Heart right ventricle (tissue), 16 donors: ENCODE measurements at regions not wholly inside any gene's neighbourhood (a gene's known extent, or its start where the extent isn't known, plus 50 kb on each side); places are given as distances from the start of the nearest gene placed in this dataset.

Experiments
- ATAC-seq, 8 donors: fragments of 200-7000 bp; cut with Tn5 transposase; one replicate each; pipeline ENCODE4 v1.9.1; 2020; ENCODE audit warnings: mild to moderate bottlenecking in 8 of 8, moderate library complexity in 8 of 8, moderate number of reproducible peaks in 1 of 8
- DNase-seq, 2 donors: peaks; one replicate each; pipeline ENCODE4 v3.0.0-alpha.2; 2020
- H3K27ac ChIP-seq, 10 donors: fragments of 200-600 bp; sonication (generic) in 2 of 10; one replicate each; pipeline versions ENCODE4 v1.5.0 to v1.8.0; 2020 to 2022; ENCODE audit warnings: mild to moderate bottlenecking in 3 of 10
- H3K27me3 ChIP-seq, 7 donors: fragments of 200-600 bp; one replicate each; pipeline ENCODE4 v1.8.0; 2021 to 2022; ENCODE audit warnings: mild to moderate bottlenecking in 2 of 7
- H3K36me3 ChIP-seq, 9 donors: fragments of 200-600 bp; sonication (generic) in 1 of 9; one replicate each; pipeline versions ENCODE4 v1.5.0 to v1.8.0; 2020 to 2022; ENCODE audit warnings: mild to moderate bottlenecking in 2 of 9
- H3K4me1 ChIP-seq, 9 donors: fragments of 200-600 bp; sonication (generic) in 1 of 9; one replicate each; pipeline versions ENCODE4 v1.5.0 to v1.8.0; 2020 to 2022; ENCODE audit warnings: mild to moderate bottlenecking in 4 of 9
- H3K4me3 ChIP-seq, 10 donors: fragments of 200-600 bp; sonication (generic) in 2 of 10; one replicate each; pipeline versions ENCODE4 v1.5.0 to v1.8.0; 2020 to 2022; ENCODE audit warnings: mild to moderate bottlenecking in 7 of 10, moderate library complexity in 2 of 10
- H3K9me3 ChIP-seq, 11 donors: fragments of 200-600 bp in 10 of 11; sonication (generic) in 2 of 11; one replicate each; pipeline versions ENCODE4 v1.5.0 to v1.8.0; 2013 to 2022; ENCODE audit warnings: mild to moderate bottlenecking in 2 of 11, control low read depth in 1 of 11, moderate library complexity in 1 of 11
- CTCF ChIP-seq, 9 donors: fragments of 200-600 bp; sonication (generic) in 2 of 9; IDR thresholded peaks; one replicate each; pipeline versions ENCODE4 v1.5.0 to v1.8.0; 2021 to 2022; ENCODE audit warnings: antibody characterized with exemption in 9 of 9, mild to moderate bottlenecking in 5 of 9, moderate library complexity in 1 of 9
- WGBS, 2 donors: extraction: QIAGEN DNeasy Blood & Tissue Kit; methylation state at CpG; one replicate each; pipeline ENCODE4 v1.1.7; 2013; ENCODE audit warnings: inconsistent platforms in 1 of 2; 5-methylcytosine and 5-hydroxymethylcytosine counted together
- intact Hi-C, 10 donors: fragments of 100-400 bp; cut with DNase I; formaldehyde crosslinking; loops; one replicate each; pipeline versions ENCODE4 v1.11.1 to v1.14.2; 2022
- donor health status: Arrhythmogenic right ventricular cardiomyopathy.
- donor health status: ischemic (EF 13 %, LVEDD 7.1; RV severe dilation, severe dysfunction).
- donor health status: healthy with polysubstance abuse.
- donor health status: DM: no; HTN: yes; CAD: no.
- donor health status: DM: no; HTN: no; CAD: no.
- donor health status: ischemic (EF 25% LVEDD 6.9; RV normal size, moderate dysfunction).
- donor health status: ischemic (EF 25% LVEDD 5.7; RV mildly dilated, moderate dysfunction).
- donor health status: healthy.
- donor health status: DM: yes; HTN: yes; CAD: no.
- donor health status: Ischemic cardiomyopathy.
- donor health status: ischemic (EF 35%, LVEDD 5.7; RV mildly dilated, moderate dysfunction).
- donor health status: nonischemic (EF 11% LVEDD 7.7; RV severe dilation, severe dysfunction).
- donor health status: DM: yes; HTN: yes; CAD: no.
- donor health status: PGD.
- donor health status: ischemic (EF 29% LVEDD 5.4; RV normal size, mild dysfunction).
- donor health status: nonischemic (EF 23%, LVEDD 6.1; RV moderate dilation, normal function).

- 73 to 81% methylated on average over 19 of the region's 19 CpGs for WGBS, 2 donors
- H3K36me3 ChIP-seq: no peaks in the 10 kb centered on the region
- intact Hi-C loops: no loop called here
- TF ChIP-seq CTCF (IDR thresholded peaks at IDR 0.05): no peak
- no peak overlapping the region for H3K27ac ChIP-seq
- no peaks in the 10 kb centered on the region for H3K9me3 ChIP-seq
- DNase-seq (no peak), ATAC-seq (no peak)
- peaks cover 0 to 21% (median 5%) of the 10 kb centered on the region in 9 donors for H3K4me1 ChIP-seq
- H3K27me3 ChIP-seq: peaks cover 0 to 9% (median 0%) of the 10 kb centered on the region in 7 donors
- no peak overlapping the region for H3K4me3 ChIP-seq
Measured at GRCh38 chr2:10221976-10222870, 80.5 kb upstream of the HPCAL1 start.

GRCh38 chr2:10223471-10223870 lies 79.2 kb upstream of the HPCAL1 start:
- Histone ChIP-seq H3K4me3 (no peak overlapping the region), H3K27ac (no peak overlapping the region), H3K27me3 (peaks cover 0 to 9% (median 0%) of the 10 kb centered on the region in 7 donors), H3K9me3 (no peaks in the 10 kb centered on the region), H3K36me3 (no peaks in the 10 kb centered on the region), H3K4me1 (peaks cover 0 to 30% (median 5%) of the 10 kb centered on the region in 9 donors)
- ATAC-seq (no peak), DNase-seq (no peak)
- TF ChIP-seq CTCF (IDR thresholded peaks at IDR 0.05): no peak
- 57 to 72% methylated on average over 9 of the region's 9 CpGs for WGBS, 2 donors
- intact Hi-C loops: no loop called here

- DNase-seq (no peak), ATAC-seq (no peak)
- no peaks in the 10 kb centered on the region for H3K36me3 ChIP-seq
- WGBS, 2 donors: 87 to 95% methylated on average over 16 of the region's 16 CpGs
- H3K4me3 ChIP-seq: no peak overlapping the region
- TF ChIP-seq CTCF (IDR thresholded peaks at IDR 0.05): no peak
- no peak overlapping the region for H3K27ac ChIP-seq
- intact Hi-C loops: no loop called here
- no peaks in the 10 kb centered on the region for H3K9me3 ChIP-seq
- H3K27me3 ChIP-seq: peaks cover 0 to 9% (median 0%) of the 10 kb centered on the region in 7 donors
- H3K4me1 ChIP-seq: peaks cover 0 to 36% (median 5%) of the 10 kb centered on the region in 9 donors
Measured at GRCh38 chr2:10223932-10224720, 78.6 kb upstream of the HPCAL1 start.

GRCh38 chr2:10224734-10225133 lies 78.0 kb upstream of the HPCAL1 start:
- peaks cover 0 to 9% (median 0%) of the 10 kb centered on the region in 7 donors for H3K27me3 ChIP-seq
- no peaks in the 10 kb centered on the region for H3K36me3 ChIP-seq
- ATAC-seq (no peak), DNase-seq (no peak)
- H3K27ac ChIP-seq: no peak overlapping the region
- 94 to 96% methylated on average over 7 of the region's 7 CpGs for WGBS, 2 donors
- intact Hi-C loops: no loop called here
- no peak overlapping the region for H3K4me3 ChIP-seq
- no peak for TF ChIP-seq CTCF (IDR thresholded peaks at IDR 0.05)
- no peaks in the 10 kb centered on the region for H3K9me3 ChIP-seq
- H3K4me1 ChIP-seq: peaks cover 0 to 40% (median 5%) of the 10 kb centered on the region in 9 donors
